MM.1S (cell line): ENCODE measurements at regions not wholly inside any gene's neighbourhood (a gene's known extent, or its start where the extent isn't known, plus 50 kb on each side); places are given as distances from the start of the nearest gene placed in this dataset.

Source experiments
- DNase-seq: peaks from one replicate; pipeline ENCODE4 v3.0.0-alpha.2; 2015
- H2AFZ ChIP-seq: fragments of 300-600 bp; sonication (generic); 2 replicates; pipeline ENCODE4 v1.6.0; 2016; ENCODE audit warnings: antibody characterized with exemption, low read length
- H3F3A ChIP-seq: fragments of 300-600 bp; sonication (generic); 2 replicates; pipeline ENCODE4 v1.6.1; 2016; ENCODE audit warnings: mild to moderate bottlenecking, antibody characterized with exemption, low read length, moderate library complexity, mixed read lengths; ENCODE audit not compliant: insufficient read depth
- H3K27ac ChIP-seq: fragments of 300-600 bp; sonication (generic); 2 replicates; pipeline ENCODE4 v1.5.1; 2016; ENCODE audit warnings: mild to moderate bottlenecking, low read length
- H3K27me3 ChIP-seq: fragments of 300-600 bp; sonication (generic); replicated peaks from 2 replicates; pipeline ENCODE4 v1.6.0; 2016; ENCODE audit warnings: low read length; ENCODE audit not compliant: insufficient read depth
- H3K36me3 ChIP-seq: fragments of 300-600 bp; sonication (generic); replicated peaks from 2 replicates; pipeline ENCODE4 v1.6.1; 2016; ENCODE audit warnings: mild to moderate bottlenecking, low read length, mixed read lengths; ENCODE audit not compliant: insufficient read depth
- H3K4me1 ChIP-seq: fragments of 300-600 bp; sonication (generic); 2 replicates; pipeline ENCODE4 v1.6.1; 2016; ENCODE audit warnings: low read length, mixed read lengths
- H3K4me2 ChIP-seq: fragments of 300-600 bp; sonication (generic); 2 replicates; pipeline ENCODE4 v1.6.0; 2016; ENCODE audit warnings: low read depth, low read length
- H3K4me3 ChIP-seq: fragments of 300-600 bp; sonication (generic); 2 replicates; pipeline ENCODE4 v1.5.1; 2016; ENCODE audit warnings: low read length, mixed read lengths
- H3K79me2 ChIP-seq: fragments of 300-600 bp; sonication (generic); 2 replicates; pipeline ENCODE4 v1.6.1; 2016; ENCODE audit warnings: mixed run types, low read length, mixed read lengths
- H3K9ac ChIP-seq: fragments of 300-600 bp; sonication (generic); 2 replicates; pipeline ENCODE4 v1.6.1; 2016; ENCODE audit warnings: low read length, mixed read lengths
- H3K9me2 ChIP-seq: fragments of 300-600 bp; sonication (generic); replicated peaks from 2 replicates; pipeline ENCODE4 v1.6.1; 2016; ENCODE audit warnings: mild to moderate bottlenecking, low read length, mixed read lengths; ENCODE audit not compliant: insufficient read depth
- H3K9me3 ChIP-seq: fragments of 300-600 bp; sonication (generic); replicated peaks from 2 replicates; pipeline ENCODE4 v1.6.1; 2016; ENCODE audit warnings: mild to moderate bottlenecking, low read length, mixed read lengths; ENCODE audit not compliant: insufficient read depth
- H4K20me1 ChIP-seq: fragments of 300-600 bp; sonication (generic); 2 replicates; pipeline ENCODE4 v1.6.1; 2016; ENCODE audit warnings: mild to moderate bottlenecking, low read length, moderate library complexity, mixed read lengths; ENCODE audit not compliant: insufficient read depth
- CTCF ChIP-seq: fragments of 300-600 bp; sonication (generic); IDR thresholded peaks from 2 replicates; pipeline ENCODE4 v1.5.1; 2016; ENCODE audit warnings: antibody characterized with exemption, low read length, mixed read lengths
- EZH2 ChIP-seq: fragments of 300-600 bp; sonication (generic); optimal IDR thresholded peaks from 2 replicates; pipeline ENCODE3; 2017; ENCODE audit warnings: low read depth, mild to moderate bottlenecking, antibody characterized with exemption, low read length, mixed read lengths
- EZH2phosphoT487 ChIP-seq: fragments of 300-600 bp; sonication (generic); IDR thresholded peaks from 2 replicates; pipeline ENCODE4 v1.6.1; 2018; ENCODE audit warnings: antibody characterized with exemption, low read length

GRCh38 chr3:107106907-107107306 lies 270.3 kb upstream of the CCDC54 start:
- no peak for TF ChIP-seq EZH2
- no peak for TF ChIP-seq CTCF
- no peak for TF ChIP-seq EZH2phosphoT487
- no peak overlapping the region for H3K4me3 ChIP-seq
- no peaks in the 10 kb centered on the region for H3K36me3 ChIP-seq
- H4K20me1 ChIP-seq, result no peaks in the 10 kb centered on the region
- H3K27ac ChIP-seq, result no peak overlapping the region
- no peaks in the 10 kb centered on the region for H3K9me3 ChIP-seq
- no peaks in the 10 kb centered on the region for H3K27me3 ChIP-seq
- no peak overlapping the region for H2AFZ ChIP-seq
- no peak overlapping the region for H3K9ac ChIP-seq
- no peak for DNase-seq
- H3K79me2 ChIP-seq, result no peaks in the 10 kb centered on the region
- no peaks in the 10 kb centered on the region for H3F3A ChIP-seq
- no peak overlapping the region for H3K4me2 ChIP-seq
- H3K4me1 ChIP-seq, result no peaks in the 10 kb centered on the region
- no peaks in the 10 kb centered on the region for H3K9me2 ChIP-seq

GRCh38 chr3:107110596-107111305 lies 266.5 kb upstream of the CCDC54 start:
- Histone ChIP-seq H3K27ac (no peak overlapping the region), H3K9me2 (no peaks in the 10 kb centered on the region), H3K9ac (no peak overlapping the region), H3F3A (no peaks in the 10 kb centered on the region), H3K4me1 (no peaks in the 10 kb centered on the region), H3K4me3 (no peak overlapping the region), H4K20me1 (no peaks in the 10 kb centered on the region), H3K36me3 (no peaks in the 10 kb centered on the region), H2AFZ (no peak overlapping the region), H3K9me3 (no peaks in the 10 kb centered on the region), H3K27me3 (no peaks in the 10 kb centered on the region), H3K79me2 (no peaks in the 10 kb centered on the region), H3K4me2 (no peak overlapping the region)
- TF ChIP-seq EZH2, result no peak
- TF ChIP-seq EZH2phosphoT487, result no peak
- TF ChIP-seq CTCF, result no peak
- no peak for DNase-seq

- Histone ChIP-seq H3K27me3 (no peaks in the 10 kb centered on the region), H3F3A (no peaks in the 10 kb centered on the region), H2AFZ (no peak overlapping the region), H3K27ac (no peak overlapping the region), H3K36me3 (no peaks in the 10 kb centered on the region), H3K9me3 (no peaks in the 10 kb centered on the region), H3K4me3 (no peak overlapping the region), H3K79me2 (no peaks in the 10 kb centered on the region), H3K4me1 (no peaks in the 10 kb centered on the region), H3K9ac (no peak overlapping the region), H3K9me2 (no peaks in the 10 kb centered on the region), H4K20me1 (no peaks in the 10 kb centered on the region), H3K4me2 (no peak overlapping the region)
- DNase-seq, result no peak
- no peak for TF ChIP-seq CTCF
- no peak for TF ChIP-seq EZH2
- TF ChIP-seq EZH2phosphoT487, result no peak
Observed at GRCh38 chr3:107111872-107112271, 265.4 kb upstream of the CCDC54 start.
